ENCODE measurements at regions not wholly inside any gene's neighbourhood (a gene's known extent, or its start where the extent isn't known, plus 50 kb on each side); places are given as distances from the start of the nearest gene placed in this dataset.

DNA sequence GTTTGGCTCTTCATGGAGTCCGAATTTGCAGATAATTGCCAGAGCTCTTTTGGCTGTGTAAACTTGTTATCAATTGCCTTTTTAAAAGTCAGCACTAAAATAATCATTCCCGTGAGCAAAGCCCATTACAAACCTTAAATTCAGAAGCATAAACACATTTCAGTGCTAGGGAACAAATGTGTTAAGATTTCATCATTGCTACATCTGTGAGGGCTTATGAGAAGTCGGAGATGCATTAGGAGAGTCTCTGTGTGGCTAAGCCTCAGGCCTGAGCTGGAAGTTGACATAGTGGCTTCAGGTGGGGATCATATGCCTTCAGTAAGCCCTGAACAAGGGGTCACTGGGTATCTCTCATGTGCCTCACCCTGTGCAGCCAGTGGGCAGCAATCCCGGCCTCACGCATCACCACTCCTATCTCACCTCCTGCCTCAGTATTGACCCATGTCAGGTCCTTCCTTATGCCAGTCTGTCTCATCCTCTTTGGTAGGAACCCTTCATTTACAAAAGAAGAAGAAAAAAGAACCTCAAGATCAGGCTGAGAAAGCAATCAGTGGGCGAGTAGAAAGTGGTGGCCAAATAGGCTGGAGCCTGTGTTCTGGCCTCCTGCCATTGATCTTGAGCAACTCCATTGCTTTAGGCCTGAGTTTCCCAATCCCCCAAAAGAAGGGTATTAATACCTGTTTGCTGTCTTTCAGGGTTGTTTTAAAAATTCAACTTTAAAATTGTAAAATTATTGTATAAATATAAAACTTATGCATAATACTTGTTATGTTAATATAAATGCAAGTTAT is 233.5 kb downstream of the IL20RB start:
- no peak overlapping the region for H3K4me2 ChIP-seq (ENCODE audit: low read length)
- TF ChIP-seq TAF1 (IDR thresholded peaks at IDR 0.05; ENCODE audit: low read depth) (no peak), EP300 (conservative IDR thresholded peaks at IDR 0.05; ENCODE audit: poor library complexity, severe bottlenecking) (no peak), EZH2 (IDR thresholded peaks at IDR 0.05; ENCODE audit: borderline replicate concordance, insufficient read depth, low read length, poor library complexity, severe bottlenecking) (no peak), POLR2AphosphoS5 (IDR thresholded peaks at IDR 0.05) (no peak), SMC3 (conservative IDR thresholded peaks at IDR 0.05; ENCODE audit: poor library complexity) (no peak), RAD21 (conservative IDR thresholded peaks at IDR 0.05) (no peak), MXI1 (conservative IDR thresholded peaks at IDR 0.05; ENCODE audit: poor library complexity, severe bottlenecking) (no peak)
- TF ChIP-seq, protein P1, sequence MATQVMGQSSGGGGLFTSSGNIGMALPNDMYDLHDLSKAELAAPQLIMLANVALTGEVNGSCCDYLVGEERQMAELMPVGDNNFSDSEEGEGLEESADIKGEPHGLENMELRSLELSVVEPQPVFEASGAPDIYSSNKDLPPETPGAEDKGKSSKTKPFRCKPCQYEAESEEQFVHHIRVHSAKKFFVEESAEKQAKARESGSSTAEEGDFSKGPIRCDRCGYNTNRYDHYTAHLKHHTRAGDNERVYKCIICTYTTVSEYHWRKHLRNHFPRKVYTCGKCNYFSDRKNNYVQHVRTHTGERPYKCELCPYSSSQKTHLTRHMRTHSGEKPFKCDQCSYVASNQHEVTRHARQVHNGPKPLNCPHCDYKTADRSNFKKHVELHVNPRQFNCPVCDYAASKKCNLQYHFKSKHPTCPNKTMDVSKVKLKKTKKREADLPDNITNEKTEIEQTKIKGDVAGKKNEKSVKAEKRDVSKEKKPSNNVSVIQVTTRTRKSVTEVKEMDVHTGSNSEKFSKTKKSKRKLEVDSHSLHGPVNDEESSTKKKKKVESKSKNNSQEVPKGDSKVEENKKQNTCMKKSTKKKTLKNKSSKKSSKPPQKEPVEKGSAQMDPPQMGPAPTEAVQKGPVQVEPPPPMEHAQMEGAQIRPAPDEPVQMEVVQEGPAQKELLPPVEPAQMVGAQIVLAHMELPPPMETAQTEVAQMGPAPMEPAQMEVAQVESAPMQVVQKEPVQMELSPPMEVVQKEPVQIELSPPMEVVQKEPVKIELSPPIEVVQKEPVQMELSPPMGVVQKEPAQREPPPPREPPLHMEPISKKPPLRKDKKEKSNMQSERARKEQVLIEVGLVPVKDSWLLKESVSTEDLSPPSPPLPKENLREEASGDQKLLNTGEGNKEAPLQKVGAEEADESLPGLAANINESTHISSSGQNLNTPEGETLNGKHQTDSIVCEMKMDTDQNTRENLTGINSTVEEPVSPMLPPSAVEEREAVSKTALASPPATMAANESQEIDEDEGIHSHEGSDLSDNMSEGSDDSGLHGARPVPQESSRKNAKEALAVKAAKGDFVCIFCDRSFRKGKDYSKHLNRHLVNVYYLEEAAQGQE (IDR thresholded peaks at IDR 0.05; ENCODE audit: borderline replicate concordance): no peak
- TF ChIP-seq, protein P2, sequence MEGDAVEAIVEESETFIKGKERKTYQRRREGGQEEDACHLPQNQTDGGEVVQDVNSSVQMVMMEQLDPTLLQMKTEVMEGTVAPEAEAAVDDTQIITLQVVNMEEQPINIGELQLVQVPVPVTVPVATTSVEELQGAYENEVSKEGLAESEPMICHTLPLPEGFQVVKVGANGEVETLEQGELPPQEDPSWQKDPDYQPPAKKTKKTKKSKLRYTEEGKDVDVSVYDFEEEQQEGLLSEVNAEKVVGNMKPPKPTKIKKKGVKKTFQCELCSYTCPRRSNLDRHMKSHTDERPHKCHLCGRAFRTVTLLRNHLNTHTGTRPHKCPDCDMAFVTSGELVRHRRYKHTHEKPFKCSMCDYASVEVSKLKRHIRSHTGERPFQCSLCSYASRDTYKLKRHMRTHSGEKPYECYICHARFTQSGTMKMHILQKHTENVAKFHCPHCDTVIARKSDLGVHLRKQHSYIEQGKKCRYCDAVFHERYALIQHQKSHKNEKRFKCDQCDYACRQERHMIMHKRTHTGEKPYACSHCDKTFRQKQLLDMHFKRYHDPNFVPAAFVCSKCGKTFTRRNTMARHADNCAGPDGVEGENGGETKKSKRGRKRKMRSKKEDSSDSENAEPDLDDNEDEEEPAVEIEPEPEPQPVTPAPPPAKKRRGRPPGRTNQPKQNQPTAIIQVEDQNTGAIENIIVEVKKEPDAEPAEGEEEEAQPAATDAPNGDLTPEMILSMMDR (IDR thresholded peaks at IDR 0.05; ENCODE audit: poor library complexity, severe bottlenecking): no peak
- H3K9me3 ChIP-seq (ENCODE audit: low read length): no peaks in the 10 kb centered on the region
- no peaks in the 10 kb centered on the region for H3K36me3 ChIP-seq (ENCODE audit: insufficient read depth, low read length)
- H2AFZ ChIP-seq (ENCODE audit: low read depth, low read length): no peak overlapping the region
- H3K9ac ChIP-seq (ENCODE audit: low read length): no peak overlapping the region
- no peaks in the 10 kb centered on the region for H3K9me2 ChIP-seq (ENCODE audit: insufficient read depth, low read length)
- no peaks in the 10 kb centered on the region for H4K20me1 ChIP-seq (ENCODE audit: insufficient read depth)
- H3K4me3 ChIP-seq (ENCODE audit: low read length): no peak overlapping the region
- no peaks in the 10 kb centered on the region for H3K27me3 ChIP-seq (ENCODE audit: insufficient read depth, low read depth, low read length)
- no peaks in the 10 kb centered on the region for H3K79me2 ChIP-seq (replicated peaks; ENCODE audit: insufficient read depth, low read length)
- H3F3A ChIP-seq (ENCODE audit: insufficient read depth, low read length, poor library complexity, severe bottlenecking): no peaks in the 10 kb centered on the region
- no peak overlapping the region for H3K27ac ChIP-seq (ENCODE audit: low read length)

DNA sequence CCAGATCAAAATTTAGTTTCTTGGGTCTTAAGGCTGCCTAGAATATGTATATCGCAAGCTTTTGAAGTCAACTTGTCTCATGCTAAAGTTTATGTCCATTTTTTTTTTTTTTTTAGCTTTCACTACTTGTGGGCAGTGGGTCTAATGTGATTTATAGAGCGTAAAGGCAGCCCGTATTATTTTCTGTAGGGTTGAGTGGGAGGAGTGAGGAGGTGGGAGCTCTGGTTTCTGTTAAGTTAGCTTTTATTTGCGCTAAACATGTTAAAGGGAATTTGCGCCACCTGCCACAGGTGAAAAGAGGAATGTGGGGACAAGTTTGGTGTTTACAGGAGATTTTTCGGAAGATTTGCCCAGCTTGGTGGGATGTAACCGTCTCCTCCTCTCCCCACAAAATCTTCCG is 234.2 kb downstream of the IL20RB start:
- no peaks in the 10 kb centered on the region for H3K9me2 ChIP-seq (ENCODE audit: insufficient read depth, low read length)
- no peak overlapping the region for H3K9ac ChIP-seq (ENCODE audit: low read length)
- no peaks in the 10 kb centered on the region for H3K36me3 ChIP-seq (ENCODE audit: insufficient read depth, low read length)
- H3K27ac ChIP-seq (ENCODE audit: low read length): no peak overlapping the region
- no peak for TF ChIP-seq MXI1 (conservative IDR thresholded peaks at IDR 0.05; ENCODE audit: poor library complexity, severe bottlenecking)
- no peak for TF ChIP-seq POLR2AphosphoS5 (IDR thresholded peaks at IDR 0.05)
- no peak for TF ChIP-seq EZH2 (IDR thresholded peaks at IDR 0.05; ENCODE audit: borderline replicate concordance, insufficient read depth, low read length, poor library complexity, severe bottlenecking)
- TF ChIP-seq, protein P2 (IDR thresholded peaks at IDR 0.05; ENCODE audit: poor library complexity, severe bottlenecking): no peak
- TF ChIP-seq, protein P1 (IDR thresholded peaks at IDR 0.05; ENCODE audit: borderline replicate concordance): no peak
- TF ChIP-seq SMC3 (conservative IDR thresholded peaks at IDR 0.05; ENCODE audit: poor library complexity): no peak
- H3K79me2 ChIP-seq (replicated peaks; ENCODE audit: insufficient read depth, low read length): no peaks in the 10 kb centered on the region
- no peak overlapping the region for H3K4me3 ChIP-seq (ENCODE audit: low read length)
- no peak overlapping the region for H2AFZ ChIP-seq (ENCODE audit: low read depth, low read length)
- no peaks in the 10 kb centered on the region for H4K20me1 ChIP-seq (ENCODE audit: insufficient read depth)
- H3K9me3 ChIP-seq (ENCODE audit: low read length): no peaks in the 10 kb centered on the region
- H3K27me3 ChIP-seq (ENCODE audit: insufficient read depth, low read depth, low read length): no peaks in the 10 kb centered on the region
- H3F3A ChIP-seq (ENCODE audit: insufficient read depth, low read length, poor library complexity, severe bottlenecking): no peaks in the 10 kb centered on the region
- no peak overlapping the region for H3K4me2 ChIP-seq (ENCODE audit: low read length)

Data from neural cell (in vitro differentiated cells).